ENCODE measurements at regions not wholly inside any gene's neighbourhood (a gene's known extent, or its start where the extent isn't known, plus 50 kb on each side); places are given as distances from the start of the nearest gene placed in this dataset.

DNA sequence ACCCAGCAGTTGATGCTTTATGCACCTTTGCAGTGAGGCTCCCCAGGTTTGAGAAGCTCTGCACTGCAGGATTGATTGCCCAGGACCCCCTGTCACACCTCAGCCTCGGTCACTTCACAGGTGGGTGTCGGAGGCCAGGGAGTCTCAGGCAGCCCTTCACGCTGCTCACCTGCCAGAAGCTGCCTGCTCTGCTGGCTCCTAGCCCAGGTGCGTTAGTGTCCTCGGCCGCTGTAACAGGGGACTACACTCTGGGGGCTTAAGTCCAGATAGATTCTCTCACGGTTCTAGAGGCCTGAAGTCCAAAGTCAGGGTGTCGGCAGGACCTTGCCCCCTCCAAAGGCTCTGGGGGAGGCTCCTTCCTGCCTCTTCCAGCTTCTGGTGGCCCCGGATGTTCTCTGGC, 79.9 kb downstream of the CPZ start:
- DNase-seq, result no peak

DNA sequence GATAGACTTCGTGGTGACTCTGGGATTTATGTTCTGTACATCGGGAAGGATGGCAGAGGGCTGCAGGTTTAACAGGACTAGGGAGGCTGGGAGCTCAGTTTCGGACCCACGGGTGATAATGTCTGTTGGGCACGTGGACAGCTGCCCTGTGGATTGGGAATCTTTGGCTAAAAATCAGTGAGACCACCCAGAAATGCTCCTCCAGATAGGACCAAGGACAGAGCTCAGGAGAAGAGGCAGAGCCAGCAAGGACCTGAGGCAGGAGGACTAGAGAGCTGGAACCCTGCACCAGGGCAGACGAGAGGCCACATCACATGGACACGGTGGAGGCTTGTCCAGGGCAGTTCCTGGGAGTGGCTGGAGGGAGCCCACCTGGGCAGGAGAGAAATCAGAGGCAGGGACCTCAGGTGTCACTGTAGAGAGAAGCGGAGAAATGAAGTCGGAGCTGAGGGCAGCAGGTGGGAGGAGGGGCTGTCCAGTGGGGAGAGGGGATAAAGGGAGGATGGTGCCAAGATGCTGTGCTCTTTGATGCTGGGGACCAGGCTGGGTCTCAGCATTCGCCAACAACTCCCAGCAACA, 79.2 kb downstream of the CPZ start:
- DNase-seq, result no peak
